Type B pancreatic cell (in vitro differentiated cells): ENCODE measurements at regions not wholly inside any gene's neighbourhood (a gene's known extent, or its start where the extent isn't known, plus 50 kb on each side); places are given as distances from the start of the nearest gene placed in this dataset.

Experiments
- DNase-seq: peaks from one replicate; pipeline ENCODE4 v3.0.0; 2021; ENCODE audit warnings: mixed read lengths; ENCODE audit not compliant: unreplicated experiment; ENCODE audit errors: extremely low spot score
- H3K27ac Mint-ChIP-seq: 2 replicates; pipeline ENCODE4 v1.8.0; 2021; ENCODE audit warnings: mild to moderate bottlenecking, mixed read lengths
- H3K27me3 Mint-ChIP-seq: 2 replicates; pipeline ENCODE4 v1.8.0; 2021; ENCODE audit warnings: mixed read lengths
- H3K36me3 Mint-ChIP-seq: 2 replicates; pipeline ENCODE4 v1.8.0; 2021; ENCODE audit warnings: mixed read lengths
- H3K4me1 Mint-ChIP-seq: one replicate; pipeline ENCODE4 v1.8.0; 2021; ENCODE audit warnings: mixed read lengths; ENCODE audit not compliant: unreplicated experiment
- H3K4me3 Mint-ChIP-seq: 2 replicates; pipeline ENCODE4 v1.8.0; 2021; ENCODE audit warnings: mild to moderate bottlenecking, mixed read lengths
- H3K9me3 Mint-ChIP-seq: 2 replicates; pipeline ENCODE4 v1.8.0; 2021; ENCODE audit warnings: mixed read lengths
- TF ChIP-seq, protein P1 (sequence below): fragments of 200-600 bp; sonication (generic); conservative IDR thresholded peaks from 2 replicates; pipeline ENCODE4 v1.5.0; 2021; ENCODE audit warnings: antibody characterized with exemption, mild to moderate bottlenecking

DNA sequence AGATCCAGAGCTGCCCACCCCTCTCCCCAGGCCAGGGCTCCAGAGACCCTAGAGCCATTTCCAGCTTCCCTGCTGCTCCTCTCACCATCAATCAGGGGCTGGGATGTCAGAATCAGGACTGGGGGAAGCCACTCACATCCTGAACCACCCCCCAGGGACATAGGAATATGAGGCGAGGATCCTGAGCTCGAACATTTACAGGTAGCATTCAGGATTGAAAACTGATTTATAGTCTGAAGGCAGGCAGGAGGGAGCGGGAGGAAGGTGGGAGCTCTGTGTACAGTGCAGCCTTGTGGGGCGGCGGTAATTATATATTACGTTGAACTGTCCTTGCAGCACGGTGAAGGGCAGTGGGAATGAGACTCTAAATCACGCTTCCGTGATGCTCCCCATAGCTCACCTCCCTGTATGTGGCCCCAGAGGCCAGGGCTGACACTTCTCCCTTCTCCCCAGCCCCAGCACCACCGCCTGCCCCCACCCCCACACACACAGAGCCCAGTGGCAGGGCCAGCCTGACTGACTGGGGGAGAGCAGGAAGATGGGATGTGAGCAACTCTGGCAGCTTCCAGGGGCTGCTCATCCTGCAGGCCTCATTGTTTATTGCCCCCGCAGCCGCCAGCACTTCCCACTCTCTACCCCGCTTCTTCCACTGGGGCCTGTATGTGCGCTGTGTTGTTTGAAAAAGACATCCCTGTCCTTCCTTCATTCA, 76.0 kb upstream of the HSPA9 start:
- peak overlapping the region; percentile 52 for H3K27ac Mint-ChIP-seq
- no peak for DNase-seq
- H3K36me3 Mint-ChIP-seq = no peaks in the 10 kb centered on the region
- H3K4me3 Mint-ChIP-seq = no peak overlapping the region
- H3K4me1 Mint-ChIP-seq = peaks cover 56% of the 10 kb centered on the region
- no peaks in the 10 kb centered on the region for H3K27me3 Mint-ChIP-seq
- TF ChIP-seq, protein P1, sequence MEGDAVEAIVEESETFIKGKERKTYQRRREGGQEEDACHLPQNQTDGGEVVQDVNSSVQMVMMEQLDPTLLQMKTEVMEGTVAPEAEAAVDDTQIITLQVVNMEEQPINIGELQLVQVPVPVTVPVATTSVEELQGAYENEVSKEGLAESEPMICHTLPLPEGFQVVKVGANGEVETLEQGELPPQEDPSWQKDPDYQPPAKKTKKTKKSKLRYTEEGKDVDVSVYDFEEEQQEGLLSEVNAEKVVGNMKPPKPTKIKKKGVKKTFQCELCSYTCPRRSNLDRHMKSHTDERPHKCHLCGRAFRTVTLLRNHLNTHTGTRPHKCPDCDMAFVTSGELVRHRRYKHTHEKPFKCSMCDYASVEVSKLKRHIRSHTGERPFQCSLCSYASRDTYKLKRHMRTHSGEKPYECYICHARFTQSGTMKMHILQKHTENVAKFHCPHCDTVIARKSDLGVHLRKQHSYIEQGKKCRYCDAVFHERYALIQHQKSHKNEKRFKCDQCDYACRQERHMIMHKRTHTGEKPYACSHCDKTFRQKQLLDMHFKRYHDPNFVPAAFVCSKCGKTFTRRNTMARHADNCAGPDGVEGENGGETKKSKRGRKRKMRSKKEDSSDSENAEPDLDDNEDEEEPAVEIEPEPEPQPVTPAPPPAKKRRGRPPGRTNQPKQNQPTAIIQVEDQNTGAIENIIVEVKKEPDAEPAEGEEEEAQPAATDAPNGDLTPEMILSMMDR = no peak
- H3K9me3 Mint-ChIP-seq = no peaks in the 10 kb centered on the region

DNA sequence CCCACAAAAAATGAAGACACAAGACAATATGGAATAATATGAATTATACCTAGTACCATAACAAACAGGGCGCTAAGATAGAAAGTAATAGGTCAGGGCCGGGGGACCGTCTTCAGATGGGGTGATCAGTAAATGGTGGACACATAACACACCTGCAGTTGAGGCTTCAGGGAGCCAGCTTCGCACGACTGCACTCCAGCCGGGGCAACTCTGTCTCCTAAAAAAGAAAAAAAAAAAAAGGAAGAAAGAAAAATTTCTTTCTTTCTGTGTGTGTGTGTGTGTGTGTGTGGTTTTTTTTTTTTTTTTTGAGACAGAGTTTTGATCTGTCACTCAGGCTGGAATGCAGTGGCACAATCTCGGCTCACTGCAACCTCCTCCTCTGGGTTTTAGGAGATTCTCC, 75.0 kb upstream of the HSPA9 start:
- H3K27ac Mint-ChIP-seq = no peak overlapping the region
- H3K27me3 Mint-ChIP-seq = no peaks in the 10 kb centered on the region
- no peak for DNase-seq
- H3K9me3 Mint-ChIP-seq = no peaks in the 10 kb centered on the region
- peaks cover 57% of the 10 kb centered on the region for H3K4me1 Mint-ChIP-seq
- H3K36me3 Mint-ChIP-seq = no peaks in the 10 kb centered on the region
- TF ChIP-seq, protein P1 = no peak
- H3K4me3 Mint-ChIP-seq = no peak overlapping the region

DNA sequence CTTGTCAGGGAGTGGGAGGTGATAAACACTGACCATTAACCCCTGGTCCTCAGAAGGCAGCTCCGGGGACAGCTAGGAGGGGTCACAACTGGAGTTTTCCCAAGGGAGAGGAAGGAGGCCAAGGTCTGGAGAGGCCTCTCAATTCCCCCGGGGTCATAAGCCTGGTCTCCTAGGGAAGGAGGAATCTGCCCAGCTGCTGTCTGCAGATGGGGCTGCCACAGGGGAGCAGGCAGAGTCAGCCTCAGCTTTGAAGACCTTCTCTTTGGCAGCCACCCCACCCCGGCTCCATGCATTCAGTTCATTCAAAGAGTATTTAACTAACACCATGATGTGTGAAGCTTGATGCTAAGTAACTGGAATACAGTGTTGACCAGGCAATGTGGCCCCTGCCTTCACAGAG, 74.6 kb upstream of the HSPA9 start:
- H3K27me3 Mint-ChIP-seq = no peaks in the 10 kb centered on the region
- H3K9me3 Mint-ChIP-seq = no peaks in the 10 kb centered on the region
- H3K36me3 Mint-ChIP-seq = no peaks in the 10 kb centered on the region
- DNase-seq = no peak
- TF ChIP-seq, protein P1 = no peak
- H3K27ac Mint-ChIP-seq = no peak overlapping the region
- H3K4me1 Mint-ChIP-seq = peaks cover 55% of the 10 kb centered on the region
- H3K4me3 Mint-ChIP-seq = no peak overlapping the region

DNA sequence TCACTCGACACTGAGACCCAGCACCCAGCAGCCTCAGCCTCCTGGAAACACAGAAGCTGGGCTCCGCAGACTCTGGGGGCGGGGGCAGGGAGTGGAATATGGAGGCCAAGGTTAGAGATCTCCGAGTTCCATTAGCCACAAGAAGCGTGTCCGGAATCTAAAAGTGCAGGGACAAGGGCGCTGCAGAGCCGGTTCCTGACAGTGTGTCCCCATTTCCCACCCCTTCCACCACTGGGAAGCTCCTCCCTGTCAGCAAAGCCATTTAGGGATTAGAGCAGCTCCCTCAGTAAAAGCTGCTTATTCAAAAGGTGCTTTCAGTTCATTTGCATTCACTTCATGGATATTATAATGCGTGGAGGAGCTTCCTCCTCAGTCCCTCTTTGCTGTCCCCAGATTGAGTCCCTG, 74.1 kb upstream of the HSPA9 start:
- TF ChIP-seq, protein P1 = no peak
- no peak for DNase-seq
- Mint-ChIP-seq H3K27me3 (no peaks in the 10 kb centered on the region), H3K4me3 (no peak overlapping the region), H3K9me3 (no peaks in the 10 kb centered on the region), H3K27ac (no peak overlapping the region), H3K4me1 (peaks cover 52% of the 10 kb centered on the region), H3K36me3 (no peaks in the 10 kb centered on the region)

DNA sequence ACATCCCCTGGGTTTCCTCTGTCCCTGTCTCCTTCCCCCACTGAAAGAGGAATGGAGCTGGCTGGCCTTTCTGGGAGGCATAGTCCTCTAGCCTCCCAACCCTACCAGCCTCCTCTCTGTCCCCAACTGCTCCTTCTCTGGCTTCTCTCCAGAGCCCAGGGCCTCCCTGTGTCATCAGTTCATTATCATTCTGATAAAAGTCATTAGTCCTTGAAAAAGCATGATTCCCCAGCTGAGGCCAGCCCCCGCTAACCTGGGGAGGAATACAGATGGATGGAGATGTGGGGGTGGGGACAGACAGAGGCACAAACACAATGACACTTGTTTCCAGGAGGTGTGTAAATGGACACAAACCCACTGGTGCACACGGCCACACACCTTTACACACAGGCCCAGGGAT, 73.6 kb upstream of the HSPA9 start:
- no peak overlapping the region for H3K27ac Mint-ChIP-seq
- H3K9me3 Mint-ChIP-seq = no peaks in the 10 kb centered on the region

More for the DNA sequence above, 73.6 kb upstream of the HSPA9 start:
- Mint-ChIP-seq H3K4me1 (peaks cover 48% of the 10 kb centered on the region), H3K27me3 (no peaks in the 10 kb centered on the region), H3K4me3 (no peak overlapping the region), H3K36me3 (no peaks in the 10 kb centered on the region)
- TF ChIP-seq, protein P1 = no peak
- no peak for DNase-seq
